Activated CD4-positive, alpha-beta memory T cell treated with anti-CD3 and anti-CD28 coated beads for 36 hours (primary cell): ENCODE measurements at regions not wholly inside any gene's neighbourhood (a gene's known extent, or its start where the extent isn't known, plus 50 kb on each side); places are given as distances from the start of the nearest gene placed in this dataset.
"Not testable (repeated sequence)": the region's sequence is repeated elsewhere in the genome, so short reads cannot be mapped to it uniquely, and the experiment has no call there.

Experiments used
- CTCF ChIA-PET: fragments of 350-600 bp; sonication (Branson Sonifier 250); formaldehyde crosslinking; loops from one replicate; lab custom pipeline; 2021; ENCODE audit warnings: antibody characterized with exemption, inconsistent platforms; lab: Charles Lee
- POLR2A ChIA-PET: fragments of 350-600 bp; sonication (Branson Sonifier 250); formaldehyde crosslinking; loops from one replicate; lab custom pipeline; 2021; ENCODE audit warnings: antibody characterized with exemption; lab: Charles Lee
- DNase-seq: peaks from one replicate; pipeline ENCODE4 v3.0.0-alpha.2; 2020
- H3K27ac Mint-ChIP-seq: one replicate; pipeline ENCODE4 v1.8.0; 2021; ENCODE audit warnings: mixed read lengths
- H3K27me3 Mint-ChIP-seq: one replicate; pipeline ENCODE4 v1.8.0; 2021; ENCODE audit warnings: mixed read lengths
- H3K36me3 Mint-ChIP-seq: one replicate; pipeline ENCODE4 v1.8.0; 2021; ENCODE audit warnings: mixed read lengths
- H3K4me1 Mint-ChIP-seq: one replicate; pipeline ENCODE4 v1.8.0; 2021; ENCODE audit warnings: low read depth, mixed read lengths
- H3K4me3 Mint-ChIP-seq: one replicate; pipeline ENCODE4 v1.8.0; 2021; ENCODE audit warnings: mild to moderate bottlenecking, mixed read lengths
- H3K9me3 Mint-ChIP-seq: one replicate; pipeline ENCODE4 v1.8.0; 2021; ENCODE audit warnings: mixed read lengths
- intact Hi-C: fragments of 100-400 bp; cut with micrococcal nuclease; formaldehyde crosslinking; loops from one replicate; pipeline ENCODE4 v1.15.1; 2023

GRCh38 chr7:120181499-120181898, 91.5 kb upstream of the KCND2 start:
- intact Hi-C loops = no loop called here
- no peaks in the 10 kb centered on the region for H3K27me3 Mint-ChIP-seq
- peaks cover 5% of the 10 kb centered on the region for H3K9me3 Mint-ChIP-seq
- DNase-seq = no peak
- ChIA-PET POLR2A (no interaction called here), CTCF (no interaction called here)
- no peaks in the 10 kb centered on the region for H3K36me3 Mint-ChIP-seq
- H3K27ac Mint-ChIP-seq = no peak overlapping the region
- H3K4me3 Mint-ChIP-seq = no peak overlapping the region
- no peaks in the 10 kb centered on the region for H3K4me1 Mint-ChIP-seq

- no peaks in the 10 kb centered on the region for H3K4me1 Mint-ChIP-seq
- CTCF ChIA-PET = no interaction called here
- no peaks in the 10 kb centered on the region for H3K36me3 Mint-ChIP-seq
- peaks cover 3% of the 10 kb centered on the region for H3K9me3 Mint-ChIP-seq
- POLR2A ChIA-PET = no interaction called here
- no peaks in the 10 kb centered on the region for H3K27me3 Mint-ChIP-seq
- intact Hi-C loops = no loop called here
- H3K4me3 Mint-ChIP-seq = no peak overlapping the region
- no peak overlapping the region for H3K27ac Mint-ChIP-seq
- DNase-seq = no peak
Observed at GRCh38 chr7:120184866-120185265, 88.1 kb upstream of the KCND2 start.

GRCh38 chr7:120185940-120186682, 86.9 kb upstream of the KCND2 start:
- Mint-ChIP-seq H3K27me3 (no peaks in the 10 kb centered on the region), H3K4me3 (no peak overlapping the region), H3K27ac (no peak overlapping the region), H3K9me3 (peaks cover 3% of the 10 kb centered on the region), H3K36me3 (no peaks in the 10 kb centered on the region), H3K4me1 (no peaks in the 10 kb centered on the region)
- ChIA-PET POLR2A (no interaction called here), CTCF (no interaction called here)
- DNase-seq = no peak
- intact Hi-C loops = no loop called here

- no peaks in the 10 kb centered on the region for H3K36me3 Mint-ChIP-seq
- CTCF ChIA-PET = no interaction called here
- POLR2A ChIA-PET = no interaction called here
- no peaks in the 10 kb centered on the region for H3K27me3 Mint-ChIP-seq
- no peak overlapping the region for H3K4me3 Mint-ChIP-seq
- peaks cover 3% of the 10 kb centered on the region for H3K9me3 Mint-ChIP-seq
- H3K27ac Mint-ChIP-seq = no peak overlapping the region
- no peak for DNase-seq
- intact Hi-C loops = no loop called here
- no peaks in the 10 kb centered on the region for H3K4me1 Mint-ChIP-seq
Observed at GRCh38 chr7:120186688-120187087, 86.3 kb upstream of the KCND2 start.

DNA sequence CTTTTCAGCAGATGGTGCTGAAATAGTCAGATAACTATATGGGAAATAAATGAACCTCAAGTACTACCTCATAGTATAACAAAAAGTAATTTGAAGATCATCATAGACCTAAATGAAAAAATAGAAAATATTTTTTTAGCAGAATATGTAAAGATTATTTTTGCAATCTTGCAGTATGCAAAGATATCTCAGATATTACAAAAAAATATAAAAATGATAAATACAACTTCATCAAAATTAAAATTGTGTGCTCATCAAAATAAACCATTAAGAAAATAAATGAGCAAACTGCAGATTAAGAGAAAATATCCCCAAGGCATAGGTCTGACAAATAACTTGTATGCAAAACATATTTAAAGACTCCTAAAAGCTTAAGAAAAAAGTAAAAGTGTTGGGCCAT, 83.4 kb upstream of the KCND2 start:
- peaks cover 7% of the 10 kb centered on the region for H3K9me3 Mint-ChIP-seq
- no peaks in the 10 kb centered on the region for H3K4me1 Mint-ChIP-seq
- intact Hi-C loops = no loop called here
- H3K4me3 Mint-ChIP-seq = no peak overlapping the region
- H3K27ac Mint-ChIP-seq = no peak overlapping the region
- H3K36me3 Mint-ChIP-seq = no peaks in the 10 kb centered on the region
- no peaks in the 10 kb centered on the region for H3K27me3 Mint-ChIP-seq
- no peak for DNase-seq
- ChIA-PET CTCF (no interaction called here), POLR2A (no interaction called here)

DNA sequence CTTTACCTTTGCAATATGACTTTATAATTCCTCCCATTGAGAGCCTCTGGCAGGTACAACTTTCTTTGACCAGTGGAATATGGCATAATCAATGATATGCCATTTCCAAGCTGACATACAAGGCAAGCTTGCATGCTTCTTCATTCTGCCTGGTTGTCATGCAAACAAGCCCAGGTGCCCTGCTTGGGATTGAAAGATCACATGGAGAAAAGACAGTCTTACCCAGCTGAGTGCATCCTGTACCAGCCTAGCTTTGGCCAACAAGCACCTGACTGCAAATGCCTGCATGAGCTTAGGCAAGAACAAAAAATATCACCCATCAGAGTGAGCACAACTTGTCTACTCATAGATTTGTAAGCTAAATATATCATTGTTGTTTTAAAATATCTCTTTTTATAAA, 82.9 kb upstream of the KCND2 start:
- Mint-ChIP-seq H3K27me3 (no peaks in the 10 kb centered on the region), H3K9me3 (peaks cover 9% of the 10 kb centered on the region), H3K27ac (no peak overlapping the region), H3K36me3 (no peaks in the 10 kb centered on the region), H3K4me1 (no peaks in the 10 kb centered on the region), H3K4me3 (no peak overlapping the region)
- CTCF ChIA-PET = no interaction called here
- POLR2A ChIA-PET = no interaction called here
- intact Hi-C loops = no loop called here
- DNase-seq = no peak

- Mint-ChIP-seq H3K36me3 (no peaks in the 10 kb centered on the region), H3K4me3 (no peak overlapping the region), H3K9me3 (peaks cover 9% of the 10 kb centered on the region), H3K27me3 (no peaks in the 10 kb centered on the region), H3K4me1 (no peaks in the 10 kb centered on the region), H3K27ac (no peak overlapping the region)
- intact Hi-C loops = no loop called here
- ChIA-PET POLR2A (no interaction called here), CTCF (no interaction called here)
- no peak for DNase-seq
Observed at GRCh38 chr7:120190566-120190965, 82.4 kb upstream of the KCND2 start.

DNA sequence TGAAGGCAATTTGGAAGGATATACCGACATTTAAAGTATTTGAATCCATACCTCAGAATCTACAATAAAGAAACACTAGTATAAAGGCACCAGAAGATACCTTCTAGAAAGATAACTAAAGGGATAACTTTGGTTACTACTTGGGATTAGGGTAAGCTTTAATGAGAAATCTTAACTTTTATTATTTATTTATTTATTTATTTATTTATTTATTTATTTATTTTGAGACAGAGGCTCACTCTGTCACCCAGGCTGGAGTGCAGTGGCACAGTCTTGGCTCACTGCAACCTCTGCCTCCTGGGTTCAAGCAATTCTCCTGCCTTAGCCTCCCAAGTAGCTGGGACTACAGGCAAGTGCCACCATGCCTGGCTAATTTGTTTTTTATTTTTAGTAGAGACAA, 81.6 kb upstream of the KCND2 start:
- intact Hi-C loops, H3K9me3 Mint-ChIP-seq, POLR2A ChIA-PET, H3K27ac Mint-ChIP-seq, CTCF ChIA-PET, H3K4me3 Mint-ChIP-seq, H3K36me3 Mint-ChIP-seq, H3K4me1 Mint-ChIP-seq, DNase-seq, H3K27me3 Mint-ChIP-seq: not testable (repeated sequence)

DNA sequence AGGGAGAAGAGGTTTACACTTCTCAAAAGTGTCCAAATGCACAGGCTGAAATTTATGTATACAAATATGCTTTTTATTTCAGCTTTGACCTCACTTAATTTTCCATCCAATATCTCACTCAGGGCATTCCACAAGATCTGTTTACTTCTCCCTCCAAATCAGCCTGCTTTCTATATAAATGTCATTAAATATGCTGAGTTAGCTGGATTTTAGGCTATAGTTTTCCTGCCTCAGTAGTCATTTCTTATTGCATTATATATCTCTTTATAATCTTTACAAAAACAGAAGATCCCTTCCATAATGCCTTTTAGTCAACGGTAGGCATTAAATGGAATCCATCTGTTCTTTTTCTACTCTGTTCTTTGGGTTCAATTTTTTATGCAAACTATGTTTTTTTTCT, 71.7 kb upstream of the KCND2 start:
- Mint-ChIP-seq H3K27me3 (no peaks in the 10 kb centered on the region), H3K4me3 (no peak overlapping the region), H3K36me3 (no peaks in the 10 kb centered on the region), H3K9me3 (peaks cover 7% of the 10 kb centered on the region), H3K27ac (no peak overlapping the region), H3K4me1 (no peaks in the 10 kb centered on the region)
- ChIA-PET POLR2A (no interaction called here), CTCF (no interaction called here)
- no peak for DNase-seq
- intact Hi-C loops = no loop called here

GRCh38 chr7:120205101-120205500, 67.9 kb upstream of the KCND2 start:
- DNase-seq = no peak
- intact Hi-C loops = no loop called here
- no peaks in the 10 kb centered on the region for H3K27me3 Mint-ChIP-seq
- no peak overlapping the region for H3K27ac Mint-ChIP-seq
- ChIA-PET CTCF (interaction anchor here (0.7 kb wide), 1 partner anchor 137 kb away, joined by 3 read pairs; no protein-coding TSS in a partner anchor), POLR2A (no interaction called here)
- H3K4me1 Mint-ChIP-seq = no peaks in the 10 kb centered on the region
- no peak overlapping the region for H3K4me3 Mint-ChIP-seq
- H3K9me3 Mint-ChIP-seq = peaks cover 7% of the 10 kb centered on the region
- H3K36me3 Mint-ChIP-seq = no peaks in the 10 kb centered on the region

GRCh38 chr7:120207037-120207436, 65.9 kb upstream of the KCND2 start:
- no peaks in the 10 kb centered on the region for H3K4me1 Mint-ChIP-seq
- H3K27ac Mint-ChIP-seq = no peak overlapping the region
- H3K4me3 Mint-ChIP-seq = no peak overlapping the region
- CTCF ChIA-PET = no interaction called here
- no peak for DNase-seq
- POLR2A ChIA-PET = no interaction called here
- intact Hi-C loops = no loop called here
- H3K9me3 Mint-ChIP-seq = peaks cover 10% of the 10 kb centered on the region
- H3K36me3 Mint-ChIP-seq = no peaks in the 10 kb centered on the region
- H3K27me3 Mint-ChIP-seq = no peaks in the 10 kb centered on the region

DNA sequence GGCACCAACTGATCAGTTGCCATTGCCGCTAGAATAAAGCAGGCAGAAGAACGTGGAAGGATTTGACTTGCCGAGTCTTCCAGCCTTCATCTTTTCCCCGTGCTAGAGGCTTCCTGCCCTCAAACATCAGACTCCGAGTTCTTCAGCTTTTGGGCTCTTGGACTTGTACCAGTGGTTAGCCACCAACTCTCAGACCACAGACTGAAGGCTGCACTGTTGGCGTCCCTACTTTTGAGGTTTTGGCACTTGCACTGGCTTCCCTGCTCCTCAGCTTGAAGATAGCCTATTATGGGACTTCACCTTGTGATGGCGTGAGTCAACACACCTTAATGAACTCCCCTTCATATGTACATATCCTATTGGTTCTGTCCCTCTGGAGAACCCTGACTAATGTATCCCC, 57.3 kb upstream of the KCND2 start:
- ChIA-PET CTCF (no interaction called here), POLR2A (no interaction called here)
- Mint-ChIP-seq H3K9me3 (peaks cover 12% of the 10 kb centered on the region), H3K27ac (no peak overlapping the region), H3K36me3 (no peaks in the 10 kb centered on the region), H3K4me1 (no peaks in the 10 kb centered on the region), H3K4me3 (no peak overlapping the region), H3K27me3 (no peaks in the 10 kb centered on the region)
- DNase-seq = no peak
- intact Hi-C loops = no loop called here

DNA sequence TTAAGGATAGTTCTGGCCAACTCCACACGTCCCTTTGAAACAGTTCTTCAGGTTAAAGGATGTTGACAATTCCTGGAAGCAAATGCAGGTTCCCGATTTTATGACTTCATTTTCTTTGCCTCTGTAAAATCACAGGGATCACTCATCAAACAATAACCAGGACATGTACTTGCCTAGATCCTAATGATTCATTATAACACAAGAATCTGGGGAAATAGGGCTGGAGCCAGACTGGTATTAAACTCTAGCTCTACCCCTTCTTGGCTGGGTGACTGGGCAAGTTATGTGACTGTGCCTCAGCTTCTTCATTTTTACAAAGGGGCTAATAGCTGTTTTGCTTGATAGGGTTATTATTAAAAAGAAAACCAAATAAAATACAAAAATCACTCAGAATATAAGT, 56.0 kb upstream of the KCND2 start:
- ChIA-PET CTCF (no interaction called here), POLR2A (no interaction called here)
- no peak overlapping the region for H3K27ac Mint-ChIP-seq
- H3K27me3 Mint-ChIP-seq = no peaks in the 10 kb centered on the region
- intact Hi-C loops = no loop called here
- peaks cover 9% of the 10 kb centered on the region for H3K9me3 Mint-ChIP-seq
- no peak for DNase-seq
- no peaks in the 10 kb centered on the region for H3K4me1 Mint-ChIP-seq
- H3K4me3 Mint-ChIP-seq = no peak overlapping the region
- no peaks in the 10 kb centered on the region for H3K36me3 Mint-ChIP-seq
